Activated CD4-positive, alpha-beta T cell treated with anti-CD3 and anti-CD28 coated beads for 36 hours (primary cell): ENCODE measurements at regions not wholly inside any gene's neighbourhood (a gene's known extent, or its start where the extent isn't known, plus 50 kb on each side); places are given as distances from the start of the nearest gene placed in this dataset.
"Not testable (repeated sequence)": the region's sequence is repeated elsewhere in the genome, so short reads cannot be mapped to it uniquely, and the experiment has no call there.

Experiments used
- ATAC-seq: fragments of 200-7000 bp; cut with Tn5 transposase; one replicate; pipeline ENCODE4 v1.10.0; 2021; ENCODE audit warnings: mild to moderate bottlenecking, moderate library complexity
- CTCF ChIA-PET: fragments of 350-600 bp; sonication (Branson Sonifier 250); formaldehyde crosslinking; loops from one replicate; lab custom pipeline; 2021; ENCODE audit warnings: antibody characterized with exemption; lab: Charles Lee
- POLR2A ChIA-PET: fragments of 350-600 bp; sonication (Branson Sonifier 250); formaldehyde crosslinking; loops from one replicate; lab custom pipeline; 2021; ENCODE audit warnings: antibody characterized with exemption, inconsistent platforms; lab: Charles Lee
- DNase-seq: peaks from one replicate; pipeline ENCODE4 v3.0.0-alpha.2; 2020
- H3K27ac Mint-ChIP-seq: one replicate; pipeline ENCODE4 v1.8.0; 2021; ENCODE audit warnings: mixed read lengths
- H3K27me3 Mint-ChIP-seq: one replicate; pipeline ENCODE4 v1.8.0; 2021; ENCODE audit warnings: mixed read lengths
- H3K36me3 Mint-ChIP-seq: one replicate; pipeline ENCODE4 v1.8.0; 2021; ENCODE audit warnings: low read depth, mixed read lengths
- H3K4me1 Mint-ChIP-seq: one replicate; pipeline ENCODE4 v1.8.0; 2021; ENCODE audit warnings: mixed read lengths
- H3K4me3 Mint-ChIP-seq: one replicate; pipeline ENCODE4 v1.8.0; 2021; ENCODE audit warnings: mild to moderate bottlenecking, moderate library complexity, mixed read lengths
- H3K9me3 Mint-ChIP-seq: one replicate; pipeline ENCODE4 v1.8.0; 2021; ENCODE audit warnings: low read depth, mixed read lengths
- intact Hi-C, 2 experiments: fragments of 100-400 bp; cut with DNase I in 1 of 2; cut with micrococcal nuclease in 1 of 2; formaldehyde crosslinking; loops; one replicate each; pipeline versions ENCODE4 v1.14.2 to v1.15.1; 2022 to 2024; cut with DNase I, micrococcal nuclease

- no peak overlapping the region for H3K27ac Mint-ChIP-seq
- no peak for DNase-seq
- POLR2A ChIA-PET: no interaction called here
- no peaks in the 10 kb centered on the region for H3K27me3 Mint-ChIP-seq
- no peaks in the 10 kb centered on the region for H3K4me1 Mint-ChIP-seq
- H3K4me3 Mint-ChIP-seq: no peak overlapping the region
- ATAC-seq: no peak
- intact Hi-C loops: no loop called here
- H3K36me3 Mint-ChIP-seq: no peaks in the 10 kb centered on the region
- no peaks in the 10 kb centered on the region for H3K9me3 Mint-ChIP-seq
- CTCF ChIA-PET: no interaction called here
These were observed 94.8 kb upstream of the UXS1 start for GRCh38 chr2:106288873-106289272.

DNA sequence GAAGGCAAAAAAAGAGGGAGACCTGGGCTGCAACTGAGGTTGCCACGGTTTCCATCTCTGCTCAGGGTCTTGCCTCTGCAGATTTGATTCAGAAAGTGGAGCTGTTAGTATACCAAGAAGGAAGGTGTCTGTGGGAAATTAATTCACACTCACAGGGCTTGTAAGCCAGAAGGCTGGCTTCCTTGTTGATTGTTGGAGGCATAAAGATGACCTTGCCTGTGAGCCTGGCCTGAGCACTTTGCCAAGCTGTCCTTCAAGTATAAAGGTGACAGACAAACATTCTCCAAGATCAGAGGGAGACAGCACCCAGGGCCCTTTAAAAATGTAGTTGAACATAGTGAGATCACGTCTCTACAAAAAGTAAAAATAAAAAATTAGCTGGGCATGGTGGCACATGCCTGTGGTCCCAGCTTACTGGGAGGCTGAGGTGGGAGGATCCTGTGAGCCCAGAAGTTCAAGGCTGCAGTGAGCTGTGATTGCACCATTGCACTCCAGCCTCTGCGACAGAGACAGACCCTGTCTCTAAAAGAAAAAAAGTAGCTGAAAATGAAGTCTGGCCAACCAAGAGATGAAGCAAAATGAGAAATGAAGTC is 91.2 kb upstream of the UXS1 start:
- no peaks in the 10 kb centered on the region for H3K4me1 Mint-ChIP-seq
- H3K27me3 Mint-ChIP-seq: peaks cover 2% of the 10 kb centered on the region
- no peak for DNase-seq
- no peak for ATAC-seq
- ChIA-PET POLR2A (no interaction called here), CTCF (no interaction called here)
- intact Hi-C loops: no loop called here
- no peaks in the 10 kb centered on the region for H3K36me3 Mint-ChIP-seq
- no peak overlapping the region for H3K27ac Mint-ChIP-seq
- H3K4me3 Mint-ChIP-seq: no peak overlapping the region
- no peaks in the 10 kb centered on the region for H3K9me3 Mint-ChIP-seq

DNA sequence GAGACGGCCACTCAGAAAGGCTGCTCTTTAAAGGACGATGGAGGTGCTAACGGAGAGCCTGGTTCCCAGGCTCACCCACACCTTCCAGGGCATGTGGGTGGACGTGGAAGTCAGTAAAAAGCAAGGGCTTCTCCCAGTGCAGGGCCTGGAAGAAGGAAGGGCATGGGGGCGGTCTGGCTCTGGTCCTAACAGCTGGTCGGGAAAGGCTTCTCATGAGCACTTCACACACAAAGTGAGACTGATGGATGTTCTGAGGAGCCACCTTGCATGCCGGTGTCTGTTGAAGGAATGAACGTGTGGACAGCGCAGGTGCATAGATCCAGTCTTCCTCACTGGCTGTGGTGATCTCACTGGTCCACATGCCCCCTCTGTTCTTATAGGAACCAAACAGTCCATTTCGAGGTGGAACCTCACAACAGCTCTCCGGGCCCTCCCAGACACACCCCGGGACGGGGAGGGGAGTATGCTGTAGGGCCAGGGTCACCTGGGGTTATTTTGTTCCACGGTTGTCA is 90.6 kb upstream of the UXS1 start:
- H3K4me3 Mint-ChIP-seq: no peak overlapping the region
- H3K27me3 Mint-ChIP-seq: peaks cover 2% of the 10 kb centered on the region
- no peaks in the 10 kb centered on the region for H3K36me3 Mint-ChIP-seq
- no peak overlapping the region for H3K27ac Mint-ChIP-seq
- intact Hi-C loops: no loop called here
- no peak for ATAC-seq
- CTCF ChIA-PET: no interaction called here
- no peak for DNase-seq
- POLR2A ChIA-PET: no interaction called here
- H3K4me1 Mint-ChIP-seq: no peaks in the 10 kb centered on the region
- no peaks in the 10 kb centered on the region for H3K9me3 Mint-ChIP-seq

GRCh38 chr2:106284255-106284654 is 90.2 kb upstream of the UXS1 start:
- ChIA-PET POLR2A (no interaction called here), CTCF (no interaction called here)
- intact Hi-C loops: no loop called here
- Mint-ChIP-seq H3K4me1 (no peaks in the 10 kb centered on the region), H3K27me3 (peaks cover 2% of the 10 kb centered on the region), H3K36me3 (no peaks in the 10 kb centered on the region), H3K4me3 (no peak overlapping the region), H3K9me3 (no peaks in the 10 kb centered on the region), H3K27ac (no peak overlapping the region)
- ATAC-seq (no peak), DNase-seq (no peak)

DNA sequence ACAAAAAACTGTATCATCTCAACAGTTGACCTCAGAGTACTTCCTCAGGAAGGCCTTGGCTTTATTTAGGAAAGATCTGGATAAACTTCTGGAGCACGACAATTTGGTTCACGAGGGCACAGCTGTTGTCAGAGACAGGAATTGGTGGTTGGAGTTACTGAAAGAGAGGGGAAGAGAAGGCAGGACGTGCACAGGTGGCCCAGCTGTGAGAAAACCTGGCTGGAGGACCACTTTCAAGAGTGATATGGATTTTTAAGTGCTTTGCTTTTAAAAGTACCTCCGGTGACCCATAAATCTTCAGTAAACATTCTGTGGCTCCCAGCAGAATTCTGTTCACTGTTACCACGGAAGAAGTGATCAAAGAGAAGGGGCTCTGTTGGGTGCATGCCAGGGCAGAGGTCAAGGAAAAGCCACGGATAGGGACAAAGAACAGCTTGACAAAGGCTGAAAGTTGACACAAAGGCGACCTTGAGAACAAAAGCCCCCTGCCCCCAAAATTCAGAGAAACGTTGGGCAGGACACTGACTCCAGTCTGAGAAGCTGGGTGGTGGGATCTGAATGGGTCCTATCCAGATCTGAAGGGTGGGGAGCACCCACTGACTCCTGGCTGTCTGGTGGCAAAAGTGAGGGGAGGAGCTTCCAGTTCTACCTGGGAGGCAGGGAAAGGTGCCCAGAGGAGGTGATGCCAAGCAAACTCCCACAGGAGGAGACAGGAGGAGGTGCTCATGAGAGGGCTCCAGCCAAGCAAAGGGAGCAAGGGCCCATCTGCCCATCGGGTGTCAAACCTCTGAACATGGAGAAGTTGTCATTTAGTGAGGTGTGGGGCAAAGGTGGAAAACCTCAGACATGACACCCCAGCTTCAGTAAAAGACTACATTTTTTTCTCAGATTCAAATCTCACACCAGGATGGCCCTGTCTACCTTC is 89.4 kb upstream of the UXS1 start:
- H3K27ac Mint-ChIP-seq, DNase-seq, CTCF ChIA-PET, H3K4me1 Mint-ChIP-seq, intact Hi-C loops, H3K9me3 Mint-ChIP-seq, H3K36me3 Mint-ChIP-seq, ATAC-seq, H3K27me3 Mint-ChIP-seq, H3K4me3 Mint-ChIP-seq, POLR2A ChIA-PET: not testable (repeated sequence)

GRCh38 chr2:106282462-106283170 is 88.5 kb upstream of the UXS1 start:
- H3K27me3 Mint-ChIP-seq: peaks cover 4% of the 10 kb centered on the region
- DNase-seq: no peak
- ATAC-seq: no peak
- no peak overlapping the region for H3K4me3 Mint-ChIP-seq
- no peaks in the 10 kb centered on the region for H3K36me3 Mint-ChIP-seq
- H3K27ac Mint-ChIP-seq: no peak overlapping the region
- intact Hi-C loops: no loop called here
- no peaks in the 10 kb centered on the region for H3K9me3 Mint-ChIP-seq
- ChIA-PET POLR2A (no interaction called here), CTCF (no interaction called here)
- no peaks in the 10 kb centered on the region for H3K4me1 Mint-ChIP-seq

- intact Hi-C loops: not testable (repeated sequence)
These were observed 87.9 kb upstream of the UXS1 start for GRCh38 chr2:106281907-106282430.

DNA sequence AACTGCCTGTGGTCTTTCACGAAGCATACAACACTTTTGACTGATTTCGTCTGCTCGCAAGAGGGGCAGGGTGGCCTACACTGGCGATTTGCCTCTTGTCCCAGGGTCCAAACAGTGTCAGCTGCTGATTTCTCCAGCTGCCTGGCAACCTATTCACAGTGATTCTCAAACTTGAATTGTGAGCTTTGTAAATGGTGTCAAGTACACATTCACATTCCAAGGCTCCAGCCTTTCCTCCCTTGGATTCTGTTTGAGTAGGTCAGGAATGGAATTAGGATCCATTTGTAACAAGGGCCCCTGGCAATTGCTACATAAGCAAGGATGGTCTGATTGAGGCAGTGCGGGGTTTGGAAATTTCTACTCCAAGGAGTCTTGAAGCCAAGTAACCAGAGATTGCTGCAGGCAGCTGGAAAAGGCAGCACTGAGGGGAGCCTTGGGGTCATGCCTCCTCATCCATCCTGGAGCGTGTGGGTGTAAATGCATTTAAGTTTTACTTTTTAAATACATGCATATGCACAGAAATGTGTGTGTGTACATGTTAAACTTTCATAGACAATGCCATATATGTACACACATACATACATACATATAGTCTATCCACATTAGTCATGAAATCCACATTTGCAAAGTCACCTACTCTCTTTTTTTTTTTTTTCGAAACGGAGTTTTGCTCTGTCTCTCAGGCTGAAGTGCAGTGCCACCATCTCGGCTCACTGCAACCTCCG is 86.8 kb upstream of the UXS1 start:
- H3K9me3 Mint-ChIP-seq: no peaks in the 10 kb centered on the region
- ATAC-seq (no peak), DNase-seq (no peak)
- H3K27me3 Mint-ChIP-seq: peaks cover 4% of the 10 kb centered on the region
- no peaks in the 10 kb centered on the region for H3K36me3 Mint-ChIP-seq
- H3K4me3 Mint-ChIP-seq: no peak overlapping the region
- POLR2A ChIA-PET: interaction anchor here (0.5 kb wide), 1 partner anchor 35 kb away, joined by 4 read pairs; no protein-coding TSS in a partner anchor
- intact Hi-C loops: no loop called here
- CTCF ChIA-PET: interaction anchor here (0.7 kb wide), 1 partner anchor 375 kb away, joined by 3 read pairs; no protein-coding TSS in a partner anchor
- no peak overlapping the region for H3K27ac Mint-ChIP-seq
- no peaks in the 10 kb centered on the region for H3K4me1 Mint-ChIP-seq

More at GRCh38 chr2:106281907-106282430, 87.9 kb upstream of the UXS1 start:
- H3K27me3 Mint-ChIP-seq, H3K4me1 Mint-ChIP-seq, H3K4me3 Mint-ChIP-seq, POLR2A ChIA-PET, H3K27ac Mint-ChIP-seq, H3K36me3 Mint-ChIP-seq, CTCF ChIA-PET, DNase-seq, H3K9me3 Mint-ChIP-seq, ATAC-seq: not testable (repeated sequence)

GRCh38 chr2:106280224-106280623 is 86.1 kb upstream of the UXS1 start:
- Mint-ChIP-seq H3K4me3 (no peak overlapping the region), H3K36me3 (no peaks in the 10 kb centered on the region), H3K9me3 (no peaks in the 10 kb centered on the region), H3K4me1 (no peaks in the 10 kb centered on the region), H3K27me3 (peaks cover 4% of the 10 kb centered on the region), H3K27ac (no peak overlapping the region)
- no peak for ATAC-seq
- ChIA-PET CTCF (interaction anchor here (0.7 kb wide), 1 partner anchor 376 kb away, joined by 3 read pairs; no protein-coding TSS in a partner anchor), POLR2A (no interaction called here)
- no peak for DNase-seq
- intact Hi-C loops: no loop called here

DNA sequence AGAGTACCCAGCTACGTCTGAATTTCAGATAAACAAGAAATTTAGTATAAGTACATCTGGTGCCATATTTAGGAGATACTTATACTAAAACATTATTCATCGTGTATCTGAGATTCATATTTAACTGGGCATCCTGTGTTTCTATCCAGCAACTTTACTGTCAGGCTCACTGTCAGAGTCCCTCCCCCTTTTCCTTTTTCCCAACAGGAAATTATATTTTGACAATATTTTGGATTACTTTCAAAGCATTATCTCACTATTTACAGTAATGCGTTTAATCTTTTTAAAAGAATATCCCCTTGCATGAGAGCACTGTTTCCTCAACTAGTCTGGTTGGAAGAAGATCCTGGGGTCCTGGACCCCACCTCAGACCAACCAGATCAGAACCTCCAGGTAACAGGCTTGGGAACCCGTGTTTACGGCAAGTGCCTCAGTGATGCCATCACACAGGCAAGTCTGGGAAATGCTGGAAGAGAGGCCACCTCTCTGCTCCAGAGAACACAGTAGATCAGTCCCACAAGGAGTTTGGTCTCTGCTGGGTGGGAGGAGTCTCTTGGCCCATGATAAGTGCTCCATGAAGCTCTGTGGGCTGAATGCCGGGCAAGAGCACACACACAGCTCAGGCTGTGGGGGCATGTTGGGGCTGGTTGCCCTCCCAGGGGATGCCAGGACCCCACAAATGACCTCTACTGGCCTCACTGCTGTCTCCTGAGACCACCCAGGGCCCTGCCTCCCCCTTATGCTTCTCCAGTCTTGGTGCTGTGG is 84.2 kb upstream of the UXS1 start:
- intact Hi-C loops: no loop called here
- Mint-ChIP-seq H3K27ac (no peak overlapping the region), H3K9me3 (no peaks in the 10 kb centered on the region), H3K36me3 (no peaks in the 10 kb centered on the region), H3K4me3 (no peak overlapping the region), H3K27me3 (peaks cover 4% of the 10 kb centered on the region), H3K4me1 (no peaks in the 10 kb centered on the region)
- DNase-seq (no peak), ATAC-seq (no peak)
- ChIA-PET POLR2A (no interaction called here), CTCF (no interaction called here)
